Psoas muscle (tissue), 7 donors: ENCODE measurements at regions not wholly inside any gene's neighbourhood (a gene's known extent, or its start where the extent isn't known, plus 50 kb on each side); places are given as distances from the start of the nearest gene placed in this dataset.

Experiments
- ATAC-seq, 4 donors: fragments of 200-7000 bp; cut with Tn5 transposase; one replicate each; pipeline ENCODE4 v1.9.1; 2020; ENCODE audit warnings: moderate library complexity in 3 of 4, mild to moderate bottlenecking in 2 of 4
- DNase-seq, 2 donors: peaks; one replicate each; pipeline ENCODE4 v3.0.0-alpha.2; 2020
- H3K27ac ChIP-seq: fragments of 200-600 bp; one replicate; pipeline ENCODE4 v1.8.0; 2022
- H3K27me3 ChIP-seq, 3 donors: fragments of 200-600 bp in 1 of 3; one replicate each; pipeline versions ENCODE4 v1.6.1 to v1.8.0; 2013 to 2022; ENCODE audit warnings: low read length in 2 of 3, mild to moderate bottlenecking in 2 of 3, moderate library complexity in 1 of 3; ENCODE audit not compliant: insufficient read depth in 3 of 3
- H3K36me3 ChIP-seq, 2 donors: fragments of 200-600 bp in 1 of 2; one replicate each; pipeline versions ENCODE4 v1.6.1 to v1.8.0; 2013 to 2022; ENCODE audit warnings: low read depth in 1 of 2, mild to moderate bottlenecking in 1 of 2, moderate library complexity in 1 of 2; ENCODE audit not compliant: insufficient read depth in 1 of 2
- H3K4me1 ChIP-seq: fragments of 200-600 bp; one replicate; pipeline ENCODE4 v1.8.0; 2022
- H3K4me3 ChIP-seq: fragments of 200-600 bp; one replicate; pipeline ENCODE4 v1.8.0; 2022; ENCODE audit warnings: mild to moderate bottlenecking
- H3K9me3 ChIP-seq: fragments of 200-600 bp; one replicate; pipeline ENCODE4 v1.8.0; 2022
- CTCF ChIP-seq: fragments of 200-600 bp; IDR thresholded peaks from one replicate; pipeline ENCODE4 v1.8.0; 2022; ENCODE audit warnings: antibody characterized with exemption
- WGBS, 3 donors: extraction: QIAGEN DNeasy Blood & Tissue Kit; methylation state at CpG; one replicate each; pipeline versions ENCODE4 v1.1.6 to v1.1.7; 2013; 5-methylcytosine and 5-hydroxymethylcytosine counted together
- intact Hi-C, 2 donors: fragments of 100-400 bp; cut with DNase I; formaldehyde crosslinking; loops; one replicate each; pipeline versions ENCODE4 v1.11.0 to v1.14.2; 2022
- donor health status: healthy with polysubstance abuse.
- donor health status: DM: no; HTN: no; CAD: no; lungs with moderate emphysema.
- donor health status: Bipolar disorder and iron deficiency.
- donor health status: healthy.
- donor health status: DM: yes; HTN: yes; CAD: no.
- donor health status: DM: no; HTN: no; CAD: no.
- donor health status: DM: yes; HTN: yes; CAD: no.

GRCh38 chr2:238642973-238643372, 204.9 kb upstream of the TWIST2 start:
- no peak for TF ChIP-seq CTCF
- no peak overlapping the region for H3K4me3 ChIP-seq
- intact Hi-C loops: no loop called here
- DNase-seq (no peak), ATAC-seq (no peak)
- H3K4me1 ChIP-seq: no peaks in the 10 kb centered on the region
- no peak overlapping the region for H3K27ac ChIP-seq
- peaks cover 0 to 18% (median 0%) of the 10 kb centered on the region in 3 donors for H3K27me3 ChIP-seq
- no peaks in the 10 kb centered on the region for H3K9me3 ChIP-seq
- 89 to 96% (median 91%) methylated on average over 12 of the region's 12 CpGs for WGBS, 3 donors
- no peaks in the 10 kb centered on the region for H3K36me3 ChIP-seq

- no peaks in the 10 kb centered on the region for H3K4me1 ChIP-seq
- no peak for TF ChIP-seq CTCF
- H3K27me3 ChIP-seq: peaks cover 0 to 18% (median 0%) of the 10 kb centered on the region in 3 donors
- DNase-seq (no peak), ATAC-seq (no peak)
- 88 to 91% (median 88%) methylated on average over 5 of the region's 5 CpGs for WGBS, 3 donors
- H3K36me3 ChIP-seq: no peaks in the 10 kb centered on the region
- no peak overlapping the region for H3K4me3 ChIP-seq
- intact Hi-C loops: no loop called here
- peak overlapping the region; percentile 25 for H3K27ac ChIP-seq
- H3K9me3 ChIP-seq: no peaks in the 10 kb centered on the region
Measured at GRCh38 chr2:238643400-238643907, 204.4 kb upstream of the TWIST2 start.

GRCh38 chr2:238644095-238645081, 203.5 kb upstream of the TWIST2 start:
- no peak for DNase-seq
- Histone ChIP-seq H3K4me1 (no peaks in the 10 kb centered on the region), H3K4me3 (no peak overlapping the region), H3K27ac (peak overlapping the region; percentile 25), H3K9me3 (no peaks in the 10 kb centered on the region), H3K36me3 (no peaks in the 10 kb centered on the region), H3K27me3 (peaks cover 0 to 12% (median 0%) of the 10 kb centered on the region in 3 donors)
- peak; percentile 83 to 96 (median 89) for ATAC-seq
- WGBS, 3 donors: 64 to 67% (median 65%) methylated on average over 11 of the region's 11 CpGs
- intact Hi-C loops: no loop called here
- no peak for TF ChIP-seq CTCF

- TF ChIP-seq CTCF: no peak
- Histone ChIP-seq H3K27me3 (peaks cover 0 to 5% (median 0%) of the 10 kb centered on the region in 3 donors), H3K9me3 (no peaks in the 10 kb centered on the region), H3K4me3 (no peak overlapping the region), H3K4me1 (no peaks in the 10 kb centered on the region), H3K27ac (no peak overlapping the region), H3K36me3 (no peaks in the 10 kb centered on the region)
- DNase-seq (no peak), ATAC-seq (no peak)
- intact Hi-C loops: no loop called here
- WGBS, 3 donors: 86 to 91% (median 90%) methylated on average over 6 of the region's 6 CpGs
Measured at GRCh38 chr2:238645095-238645494, 202.8 kb upstream of the TWIST2 start.
